HG03460 (cell line): ENCODE measurements at regions not wholly inside any gene's neighbourhood (a gene's known extent, or its start where the extent isn't known, plus 50 kb on each side); places are given as distances from the start of the nearest gene placed in this dataset.

Experiments used
- ATAC-seq: cut with Tn5 transposase; IDR thresholded peaks from one replicate; pipeline ENCODE4 v1.9.1; 2021; ENCODE audit not compliant: unreplicated experiment

- no peak for ATAC-seq
These were observed 498.6 kb downstream of the TXNL1 start for GRCh38 chr18:56139792-56140254.

- no peak for ATAC-seq
These were observed 499.0 kb downstream of the TXNL1 start for GRCh38 chr18:56139372-56139771.

GRCh38 chr18:56136105-56136504 lies 502.3 kb downstream of the TXNL1 start:
- no peak for ATAC-seq

- ATAC-seq = no peak
These were observed 507.9 kb downstream of the TXNL1 start for GRCh38 chr18:56130481-56130880.

- no peak for ATAC-seq
These were observed 510.1 kb downstream of the TXNL1 start for GRCh38 chr18:56128153-56128791.

- no peak for ATAC-seq
These were observed 510.9 kb downstream of the TXNL1 start for GRCh38 chr18:56127322-56128099.

- ATAC-seq = no peak
These were observed 514.2 kb downstream of the TXNL1 start for GRCh38 chr18:56124186-56124585.

- ATAC-seq = no peak
These were observed 516.7 kb downstream of the TXNL1 start for GRCh38 chr18:56121669-56122068.

- no peak for ATAC-seq
These were observed 517.6 kb downstream of the TXNL1 start for GRCh38 chr18:56120782-56121181.

- no peak for ATAC-seq
These were observed 518.7 kb downstream of the TXNL1 start for GRCh38 chr18:56119681-56120080.

- no peak for ATAC-seq
These were observed 520.0 kb downstream of the TXNL1 start for GRCh38 chr18:56118422-56118821.

GRCh38 chr18:56115071-56116015 lies 523.0 kb downstream of the TXNL1 start:
- ATAC-seq = no peak

GRCh38 chr18:56112984-56113383 lies 525.0 kb upstream of the TCF4 start:
- ATAC-seq = no peak

GRCh38 chr18:56112013-56112749 lies 524.2 kb upstream of the TCF4 start:
- peak; percentile 99 for ATAC-seq

GRCh38 chr18:56109757-56110156 lies 521.8 kb upstream of the TCF4 start:
- no peak for ATAC-seq

- no peak for ATAC-seq
These were observed 520.7 kb upstream of the TCF4 start for GRCh38 chr18:56108478-56109367.

- no peak for ATAC-seq
These were observed 520.0 kb upstream of the TCF4 start for GRCh38 chr18:56107821-56108477.

- no peak for ATAC-seq
These were observed 512.2 kb upstream of the TCF4 start for GRCh38 chr18:56100090-56100722.

GRCh38 chr18:56097621-56098020 lies 509.6 kb upstream of the TCF4 start:
- ATAC-seq = no peak
